DND-41 (cell line): ENCODE measurements at regions not wholly inside any gene's neighbourhood (a gene's known extent, or its start where the extent isn't known, plus 50 kb on each side); places are given as distances from the start of the nearest gene placed in this dataset.

Source experiments
- EZH2 ChIP-seq: IDR thresholded peaks from 3 replicates; pipeline ENCODE4 v1.6.1; 2012; ENCODE audit warnings: borderline replicate concordance, low read depth, mild to moderate bottlenecking, moderate library complexity, low read length, inconsistent platforms; ENCODE audit not compliant: severe bottlenecking
- TF ChIP-seq, protein P1 (sequence below): IDR thresholded peaks from 2 replicates; pipeline ENCODE4 v1.5.1; 2012; ENCODE audit warnings: borderline replicate concordance, low read length, moderate library complexity, mild to moderate bottlenecking; ENCODE audit not compliant: poor library complexity, severe bottlenecking; ENCODE audit errors: extremely low read depth

DNA sequence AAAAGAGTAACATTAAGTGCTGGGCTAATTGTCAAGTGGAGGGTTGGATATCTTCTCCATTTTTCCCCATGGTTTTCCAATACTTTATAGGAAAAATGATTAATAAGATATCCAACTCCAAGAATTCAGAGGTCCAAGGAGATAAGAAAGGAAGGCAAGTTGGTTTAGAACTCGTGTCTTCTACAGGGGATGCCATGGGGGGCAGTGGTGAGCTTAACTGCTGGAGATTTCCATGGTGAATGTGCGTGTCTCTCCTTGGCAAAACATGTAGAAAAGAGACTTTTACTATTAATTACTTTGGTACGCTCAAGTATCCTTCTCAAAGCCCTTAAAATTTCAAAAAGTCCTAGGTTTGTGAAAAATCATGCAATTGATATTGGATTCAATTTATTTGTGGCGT, 982.9 kb upstream of the RBFOX1 start:
- TF ChIP-seq EZH2: no peak
- TF ChIP-seq, protein P1, sequence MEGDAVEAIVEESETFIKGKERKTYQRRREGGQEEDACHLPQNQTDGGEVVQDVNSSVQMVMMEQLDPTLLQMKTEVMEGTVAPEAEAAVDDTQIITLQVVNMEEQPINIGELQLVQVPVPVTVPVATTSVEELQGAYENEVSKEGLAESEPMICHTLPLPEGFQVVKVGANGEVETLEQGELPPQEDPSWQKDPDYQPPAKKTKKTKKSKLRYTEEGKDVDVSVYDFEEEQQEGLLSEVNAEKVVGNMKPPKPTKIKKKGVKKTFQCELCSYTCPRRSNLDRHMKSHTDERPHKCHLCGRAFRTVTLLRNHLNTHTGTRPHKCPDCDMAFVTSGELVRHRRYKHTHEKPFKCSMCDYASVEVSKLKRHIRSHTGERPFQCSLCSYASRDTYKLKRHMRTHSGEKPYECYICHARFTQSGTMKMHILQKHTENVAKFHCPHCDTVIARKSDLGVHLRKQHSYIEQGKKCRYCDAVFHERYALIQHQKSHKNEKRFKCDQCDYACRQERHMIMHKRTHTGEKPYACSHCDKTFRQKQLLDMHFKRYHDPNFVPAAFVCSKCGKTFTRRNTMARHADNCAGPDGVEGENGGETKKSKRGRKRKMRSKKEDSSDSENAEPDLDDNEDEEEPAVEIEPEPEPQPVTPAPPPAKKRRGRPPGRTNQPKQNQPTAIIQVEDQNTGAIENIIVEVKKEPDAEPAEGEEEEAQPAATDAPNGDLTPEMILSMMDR: no peak
